ENCODE measurements at regions not wholly inside any gene's neighbourhood (a gene's known extent, or its start where the extent isn't known, plus 50 kb on each side); places are given as distances from the start of the nearest gene placed in this dataset.

GRCh38 chr4:130092187-130093015 is 996.4 kb downstream of the C4orf33 start:
- DNase-seq, result no peak

- DNase-seq, result no peak
Observed at GRCh38 chr4:130099105-130099504, 1003.2 kb downstream of the C4orf33 start.

- no peak for DNase-seq
Observed at GRCh38 chr4:130110189-130110588, 1014.2 kb downstream of the C4orf33 start.

- DNase-seq, result no peak
Observed at GRCh38 chr4:130110770-130111169, 1014.8 kb downstream of the C4orf33 start.

GRCh38 chr4:130124066-130124465 is 1028.1 kb downstream of the C4orf33 start:
- no peak for DNase-seq

- no peak for DNase-seq
Observed at GRCh38 chr4:130125467-130125866, 1029.5 kb downstream of the C4orf33 start.

- no peak for DNase-seq
Observed at GRCh38 chr4:130127297-130127696, 1031.3 kb downstream of the C4orf33 start.

GRCh38 chr4:130131536-130131935 is 1035.6 kb downstream of the C4orf33 start:
- no peak for DNase-seq

GRCh38 chr4:130141651-130142050 is 1045.7 kb downstream of the C4orf33 start:
- DNase-seq, result no peak

GRCh38 chr4:130143656-130144055 is 1047.7 kb downstream of the C4orf33 start:
- no peak for DNase-seq

- no peak for DNase-seq
Observed at GRCh38 chr4:130146773-130147172, 1050.8 kb downstream of the C4orf33 start.

GRCh38 chr4:130147641-130148040 is 1051.7 kb downstream of the C4orf33 start:
- DNase-seq, result no peak

- DNase-seq, result no peak
Observed at GRCh38 chr4:130154901-130155300, 1058.9 kb downstream of the C4orf33 start.

GRCh38 chr4:130163701-130164100 is 1067.7 kb downstream of the C4orf33 start:
- no peak for DNase-seq

- no peak for DNase-seq
Observed at GRCh38 chr4:130165381-130165780, 1069.4 kb downstream of the C4orf33 start.

GRCh38 chr4:130172156-130172555 is 1076.2 kb downstream of the C4orf33 start:
- no peak for DNase-seq

- DNase-seq, result no peak
Observed at GRCh38 chr4:130178106-130178505, 1082.2 kb downstream of the C4orf33 start.

- DNase-seq, result no peak
Observed at GRCh38 chr4:130183096-130183495, 1087.1 kb downstream of the C4orf33 start.

GRCh38 chr4:130183766-130184165 is 1087.8 kb downstream of the C4orf33 start:
- DNase-seq, result no peak

GRCh38 chr4:130185123-130185522 is 1089.2 kb downstream of the C4orf33 start:
- DNase-seq, result no peak

GRCh38 chr4:130186931-130187330 is 1091.0 kb downstream of the C4orf33 start:
- DNase-seq, result no peak

- DNase-seq, result no peak
Observed at GRCh38 chr4:130187587-130187986, 1091.6 kb downstream of the C4orf33 start.

- DNase-seq, result no peak
Observed at GRCh38 chr4:130192787-130193186, 1096.8 kb downstream of the C4orf33 start.

- no peak for DNase-seq
Observed at GRCh38 chr4:130197946-130198345, 1102.0 kb downstream of the C4orf33 start.

GRCh38 chr4:130203571-130203970 is 1107.6 kb downstream of the C4orf33 start:
- no peak for DNase-seq

Data from NCI-H1048 (cell line).